HG03103 (cell line): ENCODE measurements at regions not wholly inside any gene's neighbourhood (a gene's known extent, or its start where the extent isn't known, plus 50 kb on each side); places are given as distances from the start of the nearest gene placed in this dataset.

ENCODE experiments used
- ATAC-seq: cut with Tn5 transposase; IDR thresholded peaks from one replicate; pipeline ENCODE4 v1.9.1; 2021; ENCODE audit warnings: low read depth; ENCODE audit not compliant: unreplicated experiment

DNA sequence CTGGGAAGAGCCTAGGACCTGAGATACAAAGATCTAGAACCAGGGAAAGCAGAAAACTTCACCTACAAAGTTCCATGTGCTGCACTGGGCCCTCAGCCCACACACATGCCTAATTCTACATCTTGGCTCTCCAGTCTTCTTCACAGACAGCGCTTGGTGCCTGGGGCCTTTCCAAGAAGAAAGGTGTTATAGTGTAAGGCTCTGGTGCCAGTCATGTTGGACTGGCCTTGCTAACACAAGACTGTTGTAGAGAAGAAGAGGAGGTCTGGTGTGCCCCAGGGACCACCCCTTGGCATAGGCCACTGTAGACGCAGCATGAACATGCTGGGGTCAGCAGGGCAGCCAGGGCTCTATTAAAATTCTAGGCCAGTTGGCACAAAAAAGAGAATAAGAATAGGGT lies 226.2 kb upstream of the CTNNB1 start:
- no peak for ATAC-seq

DNA sequence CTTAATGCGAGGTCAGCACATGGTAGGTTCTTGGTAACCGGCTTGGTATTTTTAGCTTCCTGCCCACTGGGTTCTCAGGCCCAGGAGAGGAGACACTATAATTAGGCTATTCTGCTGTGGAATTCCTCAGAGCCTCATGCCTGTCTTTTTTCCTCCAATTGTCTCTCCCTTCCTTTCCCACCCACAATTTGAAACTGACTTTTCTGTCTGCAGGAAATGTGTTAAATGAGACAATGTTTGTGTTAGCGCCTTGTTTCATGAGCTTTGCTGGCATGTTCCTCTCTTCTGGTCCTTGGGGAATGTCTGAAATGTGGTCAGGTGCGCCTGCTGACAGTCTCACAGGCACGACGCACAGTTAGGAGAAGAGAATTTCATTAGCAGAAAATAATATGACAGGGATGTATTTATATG lies 223.6 kb upstream of the CTNNB1 start:
- no peak for ATAC-seq

DNA sequence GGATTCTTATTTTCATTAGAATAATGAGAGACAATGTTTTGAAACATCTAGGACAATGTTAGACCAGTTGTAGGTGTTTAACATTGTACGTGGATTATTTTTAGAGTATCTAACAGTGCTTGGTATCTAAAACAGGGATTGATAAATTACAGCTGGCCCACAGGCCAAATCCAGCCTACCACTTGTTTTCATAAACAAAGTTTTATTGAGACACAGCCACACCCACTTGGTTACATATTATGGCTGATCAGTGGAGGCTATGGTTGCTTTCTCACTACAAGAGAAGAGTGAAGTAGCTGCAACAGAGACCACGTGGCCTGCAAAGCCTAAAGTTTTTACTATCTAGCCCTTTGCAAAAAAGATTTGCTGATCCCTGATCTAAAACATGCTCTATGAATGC lies 223.1 kb upstream of the CTNNB1 start:
- no peak for ATAC-seq

- ATAC-seq: no peak
These were observed 220.9 kb upstream of the CTNNB1 start for GRCh38 chr3:40978442-40978841.

DNA sequence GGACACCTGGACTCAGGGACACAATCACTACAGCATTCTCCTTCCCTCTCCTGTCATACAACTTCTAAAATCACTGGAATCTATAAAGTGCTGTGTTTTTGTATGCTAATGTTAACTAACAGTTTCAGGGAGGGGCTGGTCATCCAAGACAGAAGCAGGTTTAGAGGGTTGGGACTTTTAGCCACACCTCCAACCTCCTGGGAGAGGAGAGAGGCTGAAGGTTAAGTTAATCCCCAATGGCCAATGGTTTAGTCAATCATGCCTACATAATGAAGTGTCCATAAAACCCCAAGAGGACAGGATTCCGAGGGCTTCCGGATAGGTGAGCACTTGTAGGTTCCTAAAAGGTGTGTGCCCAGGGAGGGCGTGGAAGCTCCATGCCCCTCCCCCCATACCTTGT lies 219.3 kb upstream of the CTNNB1 start:
- no peak for ATAC-seq

GRCh38 chr3:40980467-40980866 lies 218.8 kb upstream of the CTNNB1 start:
- ATAC-seq: no peak

DNA sequence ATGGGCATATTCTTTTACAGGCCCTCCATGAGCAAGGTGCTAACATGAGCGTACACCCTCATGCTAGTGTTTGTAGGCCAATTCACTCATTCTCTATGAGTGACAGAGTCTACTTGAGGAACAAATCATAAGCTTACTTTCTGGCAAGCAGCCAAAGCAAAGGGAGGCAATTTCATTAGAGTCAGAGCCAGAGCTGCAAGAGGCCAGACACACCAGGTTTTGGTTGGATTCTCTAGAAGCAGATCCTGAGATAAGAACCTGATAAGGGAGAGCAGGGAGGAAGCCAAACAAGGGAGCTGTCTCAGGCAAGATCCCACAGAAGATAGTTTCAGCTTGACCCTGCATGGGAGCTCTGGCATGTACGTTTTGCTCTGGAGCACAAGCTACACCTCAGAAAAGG lies 214.1 kb upstream of the CTNNB1 start:
- ATAC-seq: no peak

DNA sequence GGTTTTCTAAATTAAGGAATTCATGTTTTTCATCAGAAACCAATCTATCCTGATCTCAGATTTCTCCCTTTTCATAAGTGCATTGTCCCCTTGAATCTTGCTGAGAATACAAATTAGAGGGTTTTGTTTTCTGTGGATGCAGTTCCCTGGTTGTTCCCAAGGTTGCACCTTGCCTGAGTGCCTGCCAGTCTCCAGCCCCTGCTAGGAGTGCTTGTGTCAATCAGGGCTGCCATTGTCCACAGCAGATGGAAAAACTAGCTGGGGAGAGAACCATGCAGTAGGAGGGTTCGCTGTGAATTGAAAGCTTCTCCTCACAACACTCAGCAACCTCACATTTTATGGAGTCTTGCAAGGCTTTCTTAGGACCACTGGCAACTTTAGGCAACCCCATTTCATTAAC lies 210.8 kb upstream of the CTNNB1 start:
- no peak for ATAC-seq

DNA sequence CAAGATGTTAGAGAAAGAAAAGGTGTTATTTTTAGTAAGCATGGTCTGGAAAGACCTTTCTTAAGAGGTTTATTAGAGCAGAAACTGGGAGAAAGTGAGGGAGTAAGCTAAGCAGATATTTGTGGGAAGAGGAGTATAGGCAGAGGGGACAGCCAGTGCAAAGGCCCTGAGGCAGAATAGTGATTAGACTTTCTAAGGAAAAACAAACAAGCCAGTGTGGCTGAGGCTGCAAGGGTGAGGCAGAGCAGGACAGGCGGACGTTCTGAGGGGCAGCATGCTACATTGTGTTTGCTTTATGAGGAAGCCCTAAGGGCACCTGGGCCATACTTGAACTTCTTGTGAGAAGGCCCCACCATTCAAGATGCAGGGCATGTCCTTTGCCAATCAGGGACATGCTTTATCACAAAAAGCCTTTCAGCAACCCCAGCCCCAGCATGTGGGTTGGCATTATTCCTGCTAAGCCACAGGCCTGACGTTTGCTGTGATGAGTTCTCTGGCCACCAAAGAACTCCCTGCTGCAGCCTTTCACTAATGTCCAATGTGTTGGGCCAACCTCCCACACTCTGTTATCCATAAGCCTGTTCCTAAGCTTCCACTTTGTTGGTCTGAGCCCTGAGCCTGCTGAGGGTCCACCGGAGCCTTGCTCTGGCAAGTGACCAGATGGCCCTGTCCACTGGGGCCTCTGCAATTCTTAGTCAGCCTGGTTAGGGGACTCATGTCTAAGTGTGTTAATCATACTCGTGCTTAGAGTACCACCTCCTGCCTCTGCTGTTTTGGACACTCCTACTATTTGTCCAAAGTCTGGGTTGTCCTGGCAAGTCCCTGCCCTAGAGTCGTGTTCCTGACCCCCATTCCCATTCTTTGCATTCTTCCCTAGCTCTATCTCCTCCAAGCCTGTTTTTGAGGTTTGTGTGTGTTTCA lies 209.9 kb upstream of the CTNNB1 start:
- no peak for ATAC-seq

DNA sequence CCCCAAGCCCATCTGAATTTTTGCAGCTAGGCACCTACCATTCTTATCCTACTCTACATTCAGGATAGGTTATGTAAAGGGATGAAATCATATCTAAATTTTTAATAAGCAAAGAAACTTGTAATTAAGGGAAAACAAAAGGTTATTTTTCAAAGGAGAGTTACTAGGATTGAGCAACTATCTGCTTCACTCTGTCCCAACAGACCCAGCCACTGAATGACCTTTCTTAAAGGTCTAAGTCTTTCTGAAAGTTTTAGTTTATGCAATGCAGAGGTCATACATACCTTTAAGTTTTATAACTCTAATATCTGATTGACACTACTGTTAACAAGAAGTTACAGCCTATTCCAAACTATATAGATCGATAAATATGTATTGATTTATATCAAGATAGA lies 209.2 kb upstream of the CTNNB1 start:
- ATAC-seq: no peak

DNA sequence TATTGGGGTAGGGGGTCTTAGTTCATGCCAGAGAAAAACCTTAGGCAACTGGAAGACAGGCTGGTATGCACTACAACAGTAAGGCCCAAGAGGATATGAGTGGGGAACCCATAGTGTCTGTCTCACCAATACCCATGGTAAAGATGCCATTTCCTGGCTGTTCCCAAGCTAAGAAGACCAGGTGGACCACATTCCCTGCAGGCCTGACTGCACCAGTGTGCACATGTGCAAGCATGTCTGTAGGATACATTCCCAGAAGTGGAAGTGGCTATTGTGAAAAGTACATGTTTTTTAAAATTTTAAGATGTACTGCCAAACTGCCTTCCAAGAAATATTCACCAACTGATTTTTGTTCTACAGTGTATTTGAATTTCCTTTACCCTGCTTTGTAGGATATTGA lies 207.3 kb upstream of the CTNNB1 start:
- ATAC-seq: no peak

DNA sequence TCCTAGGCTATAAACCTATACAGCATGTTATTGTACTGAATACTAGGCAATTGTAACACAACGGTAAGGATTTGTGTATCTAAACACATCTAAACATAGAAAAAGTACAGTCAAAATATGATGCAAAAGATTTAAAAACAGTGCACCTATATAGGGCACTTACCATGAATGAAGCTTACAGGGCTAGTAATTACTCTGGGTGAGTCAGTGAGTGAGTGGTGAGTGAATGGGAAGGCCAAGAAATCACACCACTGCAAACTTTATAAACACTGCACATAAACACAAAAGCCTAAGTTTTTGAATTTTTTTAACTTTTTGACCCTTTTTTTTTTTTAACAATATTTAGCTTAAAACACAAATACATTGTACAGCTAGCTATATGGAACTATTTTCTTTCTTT lies 204.7 kb upstream of the CTNNB1 start:
- no peak for ATAC-seq

DNA sequence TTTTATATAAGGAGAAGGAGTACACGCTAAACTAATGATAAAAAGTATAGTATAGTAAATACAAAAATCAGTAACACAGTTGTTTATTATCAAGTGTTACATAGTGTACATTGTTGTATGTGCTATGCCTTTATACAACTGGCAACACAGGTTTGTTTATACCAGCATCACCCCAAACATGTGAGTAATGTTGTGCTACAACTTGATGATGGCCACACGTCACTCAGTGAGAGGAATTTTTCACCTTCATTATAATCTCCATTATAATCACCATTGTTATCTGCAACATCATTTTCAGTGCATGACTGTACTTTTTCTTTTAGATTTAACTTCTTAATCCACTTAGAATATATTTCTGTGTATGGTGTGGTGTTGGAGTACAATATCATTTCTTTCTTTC lies 204.0 kb upstream of the CTNNB1 start:
- no peak for ATAC-seq

DNA sequence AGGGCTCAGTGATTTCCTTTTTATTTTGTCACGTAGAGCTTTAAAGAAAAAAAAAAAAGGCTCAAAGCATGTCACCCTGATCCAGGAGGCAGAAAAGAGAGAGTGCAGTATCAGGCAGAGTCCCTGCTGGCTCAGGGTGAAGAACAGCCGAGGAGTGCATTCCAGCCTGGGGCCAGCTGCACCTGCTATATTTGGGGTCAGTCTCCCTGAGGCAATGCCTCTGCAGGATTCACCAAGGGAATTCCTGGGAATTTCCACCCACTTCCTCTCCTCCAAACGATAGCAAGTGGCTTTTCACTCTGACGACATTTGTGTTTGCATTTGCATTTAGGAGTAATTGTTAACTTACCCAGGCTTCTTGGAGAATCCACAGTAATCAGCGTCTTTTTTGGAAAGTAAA lies 202.9 kb upstream of the CTNNB1 start:
- no peak for ATAC-seq

- ATAC-seq: no peak
These were observed 202.2 kb upstream of the CTNNB1 start for GRCh38 chr3:40996827-40997710.

- ATAC-seq: no peak
These were observed 201.4 kb upstream of the CTNNB1 start for GRCh38 chr3:40997711-40998519.

- no peak for ATAC-seq
These were observed 199.6 kb upstream of the CTNNB1 start for GRCh38 chr3:40999682-41000081.

GRCh38 chr3:41000471-41000870 lies 198.8 kb upstream of the CTNNB1 start:
- ATAC-seq: no peak

- ATAC-seq: no peak
These were observed 197.7 kb upstream of the CTNNB1 start for GRCh38 chr3:41001556-41001955.

- no peak for ATAC-seq
These were observed 197.2 kb upstream of the CTNNB1 start for GRCh38 chr3:41002104-41002503.

- no peak for ATAC-seq
These were observed 191.9 kb upstream of the CTNNB1 start for GRCh38 chr3:41007399-41007798.
